ELR (cell line): ENCODE measurements at regions not wholly inside any gene's neighbourhood (a gene's known extent, or its start where the extent isn't known, plus 50 kb on each side); places are given as distances from the start of the nearest gene placed in this dataset.

Experiments used
- DNase-seq: peaks from one replicate; pipeline ENCODE4 v3.0.0-alpha.2; 2015; ENCODE audit warnings: low read depth

GRCh38 chr16:77663711-77664110, 58.6 kb upstream of the NUDT7 start:
- no peak for DNase-seq

GRCh38 chr16:77666771-77667170, 55.5 kb upstream of the NUDT7 start:
- no peak for DNase-seq

- no peak for DNase-seq
Measured at GRCh38 chr16:77668201-77668600, 54.1 kb upstream of the NUDT7 start.

DNA sequence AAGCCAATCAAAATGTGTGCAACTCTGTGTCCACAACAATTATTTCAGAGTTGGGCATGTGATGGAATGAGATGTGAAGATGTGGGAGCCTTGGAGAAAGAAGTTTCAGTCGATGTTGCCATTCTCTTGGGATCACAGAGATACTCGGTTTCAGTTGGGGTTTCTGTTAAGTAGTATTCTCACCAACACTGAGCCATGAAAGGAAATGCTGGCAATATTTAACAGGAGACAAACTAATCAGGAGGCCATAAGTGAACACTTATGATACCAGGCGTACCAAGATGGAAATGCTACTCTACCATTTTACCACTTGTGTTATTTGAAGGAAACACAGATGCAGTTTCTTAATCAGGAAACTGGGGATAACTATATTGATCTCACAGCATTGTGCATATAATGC, 53.3 kb upstream of the NUDT7 start:
- DNase-seq = no peak
